ENCODE measurements at regions not wholly inside any gene's neighbourhood (a gene's known extent, or its start where the extent isn't known, plus 50 kb on each side); places are given as distances from the start of the nearest gene placed in this dataset.

GRCh38 chr4:173782660-173783059, 252.6 kb upstream of the HAND2 start:
- no peak overlapping the region for H3K27ac ChIP-seq
- no peak overlapping the region for H2AFZ ChIP-seq (ENCODE audit: low read depth)
- no peaks in the 10 kb centered on the region for H3K79me2 ChIP-seq (ENCODE audit: insufficient read depth, low read depth)
- no peak for TF ChIP-seq CTCF (conservative IDR thresholded peaks at IDR 0.05; ENCODE audit: low read depth, low read length)
- H3K4me3 ChIP-seq (IDR thresholded peaks at IDR 0.05; ENCODE audit: insufficient read depth, low read depth, low read length): no peak overlapping the region
- H3K36me3 ChIP-seq (ENCODE audit: insufficient read depth): no peaks in the 10 kb centered on the region
- H3K4me2 ChIP-seq: no peak overlapping the region
- no peaks in the 10 kb centered on the region for H3K4me1 ChIP-seq (ENCODE audit: low read depth, poor library complexity, severe bottlenecking)
- no peaks in the 10 kb centered on the region for H4K20me1 ChIP-seq (ENCODE audit: insufficient read depth)
- H3K9ac ChIP-seq: no peak overlapping the region
- H3K27me3 ChIP-seq (ENCODE audit: insufficient read depth, low read depth): no peaks in the 10 kb centered on the region

GRCh38 chr4:173777921-173778320, 247.9 kb upstream of the HAND2 start:
- Histone ChIP-seq H3K4me2 (no peak overlapping the region), H3K79me2 (ENCODE audit: insufficient read depth, low read depth) (no peaks in the 10 kb centered on the region), H2AFZ (ENCODE audit: low read depth) (no peak overlapping the region), H3K9ac (no peak overlapping the region), H3K36me3 (ENCODE audit: insufficient read depth) (no peaks in the 10 kb centered on the region), H3K4me3 (IDR thresholded peaks at IDR 0.05; ENCODE audit: insufficient read depth, low read depth, low read length) (no peak overlapping the region), H3K27ac (no peak overlapping the region), H4K20me1 (ENCODE audit: insufficient read depth) (no peaks in the 10 kb centered on the region), H3K4me1 (ENCODE audit: low read depth, poor library complexity, severe bottlenecking) (no peaks in the 10 kb centered on the region), H3K27me3 (ENCODE audit: insufficient read depth, low read depth) (no peaks in the 10 kb centered on the region)
- TF ChIP-seq CTCF (conservative IDR thresholded peaks at IDR 0.05; ENCODE audit: low read depth, low read length): no peak

- Histone ChIP-seq H2AFZ (ENCODE audit: low read depth) (no peak overlapping the region), H3K4me2 (no peak overlapping the region), H3K4me1 (ENCODE audit: low read depth, poor library complexity, severe bottlenecking) (no peaks in the 10 kb centered on the region), H3K4me3 (IDR thresholded peaks at IDR 0.05; ENCODE audit: insufficient read depth, low read depth, low read length) (no peak overlapping the region), H4K20me1 (ENCODE audit: insufficient read depth) (no peaks in the 10 kb centered on the region), H3K79me2 (ENCODE audit: insufficient read depth, low read depth) (no peaks in the 10 kb centered on the region), H3K27ac (no peak overlapping the region), H3K36me3 (ENCODE audit: insufficient read depth) (no peaks in the 10 kb centered on the region), H3K9ac (no peak overlapping the region), H3K27me3 (ENCODE audit: insufficient read depth, low read depth) (no peaks in the 10 kb centered on the region)
- no peak for TF ChIP-seq CTCF (conservative IDR thresholded peaks at IDR 0.05; ENCODE audit: low read depth, low read length)
Measured at GRCh38 chr4:173777421-173777820, 247.4 kb upstream of the HAND2 start.

DNA sequence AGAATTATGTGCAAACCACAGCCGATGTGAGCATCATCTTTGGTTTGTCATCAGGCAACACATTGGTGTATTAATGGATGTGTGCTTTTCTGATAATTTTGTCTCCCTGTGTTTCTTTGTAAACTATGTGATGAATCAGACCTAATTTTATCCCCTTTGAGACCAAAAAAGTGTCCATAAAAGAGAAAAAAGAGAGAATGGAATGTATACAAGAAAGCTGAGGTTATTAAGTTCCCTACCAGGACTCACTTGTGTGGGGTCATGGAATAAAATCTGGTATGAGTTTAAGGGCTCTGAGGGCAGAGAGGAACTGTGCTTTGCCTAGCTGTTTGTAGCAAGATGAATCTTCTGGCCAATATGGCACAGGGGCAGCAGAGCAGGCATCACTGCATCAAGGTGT, 239.5 kb upstream of the HAND2 start:
- Histone ChIP-seq H3K9ac (no peak overlapping the region), H2AFZ (ENCODE audit: low read depth) (no peak overlapping the region), H3K27ac (no peak overlapping the region), H4K20me1 (ENCODE audit: insufficient read depth) (no peaks in the 10 kb centered on the region), H3K79me2 (ENCODE audit: insufficient read depth, low read depth) (no peaks in the 10 kb centered on the region), H3K4me2 (no peak overlapping the region), H3K4me1 (ENCODE audit: low read depth, poor library complexity, severe bottlenecking) (no peaks in the 10 kb centered on the region), H3K27me3 (ENCODE audit: insufficient read depth, low read depth) (no peaks in the 10 kb centered on the region), H3K4me3 (IDR thresholded peaks at IDR 0.05; ENCODE audit: insufficient read depth, low read depth, low read length) (no peak overlapping the region), H3K36me3 (ENCODE audit: insufficient read depth) (no peaks in the 10 kb centered on the region)
- no peak for TF ChIP-seq CTCF (conservative IDR thresholded peaks at IDR 0.05; ENCODE audit: low read depth, low read length)

- Histone ChIP-seq H3K27ac (no peak overlapping the region), H2AFZ (ENCODE audit: low read depth) (no peak overlapping the region), H3K4me3 (IDR thresholded peaks at IDR 0.05; ENCODE audit: insufficient read depth, low read depth, low read length) (no peak overlapping the region), H3K9ac (no peak overlapping the region), H3K4me1 (ENCODE audit: low read depth, poor library complexity, severe bottlenecking) (no peaks in the 10 kb centered on the region), H3K4me2 (no peak overlapping the region), H3K79me2 (ENCODE audit: insufficient read depth, low read depth) (no peaks in the 10 kb centered on the region), H4K20me1 (ENCODE audit: insufficient read depth) (no peaks in the 10 kb centered on the region), H3K27me3 (ENCODE audit: insufficient read depth, low read depth) (no peaks in the 10 kb centered on the region), H3K36me3 (ENCODE audit: insufficient read depth) (no peaks in the 10 kb centered on the region)
- TF ChIP-seq CTCF (conservative IDR thresholded peaks at IDR 0.05; ENCODE audit: low read depth, low read length): no peak
Measured at GRCh38 chr4:173767650-173768049, 237.6 kb upstream of the HAND2 start.
